HEK293T (cell line): ENCODE measurements at regions not wholly inside any gene's neighbourhood (a gene's known extent, or its start where the extent isn't known, plus 50 kb on each side); places are given as distances from the start of the nearest gene placed in this dataset.

Source experiments
- CTCF ChIA-PET: fragments of 350-600 bp; formaldehyde crosslinking; extraction: SDS; loops from one replicate; lab custom pipeline; 2021; ENCODE audit warnings: antibody characterized with exemption, inconsistent platforms; lab: Yijun Ruan, JAX
- POLR2A ChIA-PET: fragments of 350-600 bp; formaldehyde crosslinking; extraction: SDS; loops from one replicate; lab custom pipeline; 2020; ENCODE audit warnings: antibody characterized with exemption, inconsistent platforms; lab: Yijun Ruan, JAX
- DNase-seq: peaks from one replicate; pipeline ENCODE4 v3.0.0; 2012; ENCODE audit warnings: mixed read lengths; ENCODE audit errors: extremely low spot score
- ARNT ChIP-seq: fragments of 450-650 bp; IDR thresholded peaks from 2 replicates; pipeline ENCODE4 v1.6.1; 2017; ENCODE audit warnings: mild to moderate bottlenecking
- BHLHE40 ChIP-seq: fragments of 450-650 bp; IDR thresholded peaks from 2 replicates; pipeline ENCODE4 v1.6.1; 2016; ENCODE audit warnings: mild to moderate bottlenecking, moderate library complexity, borderline replicate concordance
- CTBP1 ChIP-seq: fragments of 450-650 bp; IDR thresholded peaks from 2 replicates; pipeline ENCODE4 v1.6.1; 2016; ENCODE audit warnings: borderline replicate concordance
- ELF4 ChIP-seq: fragments of 450-650 bp; IDR thresholded peaks from 2 replicates; pipeline ENCODE4 v1.6.1; 2017; ENCODE audit warnings: antibody characterized with exemption
- FOXA1 ChIP-seq: fragments of 450-650 bp; IDR thresholded peaks from 2 replicates; pipeline ENCODE4 v1.6.1; 2016; ENCODE audit warnings: mild to moderate bottlenecking
- FOXK2 ChIP-seq: fragments of 450-650 bp; IDR thresholded peaks from 2 replicates; pipeline ENCODE4 v1.6.1; 2016; ENCODE audit warnings: mild to moderate bottlenecking
- FOXM1 ChIP-seq: fragments of 450-650 bp; IDR thresholded peaks from 2 replicates; pipeline ENCODE4 v1.6.1; 2017; ENCODE audit warnings: mild to moderate bottlenecking, borderline replicate concordance
- HDGF ChIP-seq: fragments of 450-650 bp; IDR thresholded peaks from 2 replicates; pipeline ENCODE4 v1.6.1; 2017; ENCODE audit warnings: antibody characterized with exemption, borderline replicate concordance
- L3MBTL2 ChIP-seq: fragments of 450-650 bp; conservative IDR thresholded peaks from 2 replicates; pipeline ENCODE4 v1.6.1; 2016; ENCODE audit warnings: mild to moderate bottlenecking
- LEF1 ChIP-seq: fragments of 450-650 bp; IDR thresholded peaks from 2 replicates; pipeline ENCODE4 v1.6.1; 2017; ENCODE audit warnings: mild to moderate bottlenecking, borderline replicate concordance
- NFRKB ChIP-seq: fragments of 450-650 bp; IDR thresholded peaks from 2 replicates; pipeline ENCODE4 v1.6.1; 2016; ENCODE audit warnings: mild to moderate bottlenecking, moderate library complexity
- SP1 ChIP-seq: fragments of 450-650 bp; IDR thresholded peaks from 2 replicates; pipeline ENCODE4 v1.6.1; 2017
- SUZ12 ChIP-seq: fragments of 450-650 bp; IDR thresholded peaks from 2 replicates; pipeline ENCODE4 v1.6.1; 2016; ENCODE audit warnings: mild to moderate bottlenecking
- TARDBP ChIP-seq: fragments of 450-650 bp; IDR thresholded peaks from 2 replicates; pipeline ENCODE4 v1.6.1; 2016
- ZNF384 ChIP-seq: fragments of 450-650 bp; IDR thresholded peaks from 2 replicates; pipeline ENCODE4 v1.6.1; 2016
- TF ChIP-seq, protein P1 (sequence below): fragments of 450-650 bp; IDR thresholded peaks from 2 replicates; pipeline ENCODE4 v1.6.1; 2016

DNA sequence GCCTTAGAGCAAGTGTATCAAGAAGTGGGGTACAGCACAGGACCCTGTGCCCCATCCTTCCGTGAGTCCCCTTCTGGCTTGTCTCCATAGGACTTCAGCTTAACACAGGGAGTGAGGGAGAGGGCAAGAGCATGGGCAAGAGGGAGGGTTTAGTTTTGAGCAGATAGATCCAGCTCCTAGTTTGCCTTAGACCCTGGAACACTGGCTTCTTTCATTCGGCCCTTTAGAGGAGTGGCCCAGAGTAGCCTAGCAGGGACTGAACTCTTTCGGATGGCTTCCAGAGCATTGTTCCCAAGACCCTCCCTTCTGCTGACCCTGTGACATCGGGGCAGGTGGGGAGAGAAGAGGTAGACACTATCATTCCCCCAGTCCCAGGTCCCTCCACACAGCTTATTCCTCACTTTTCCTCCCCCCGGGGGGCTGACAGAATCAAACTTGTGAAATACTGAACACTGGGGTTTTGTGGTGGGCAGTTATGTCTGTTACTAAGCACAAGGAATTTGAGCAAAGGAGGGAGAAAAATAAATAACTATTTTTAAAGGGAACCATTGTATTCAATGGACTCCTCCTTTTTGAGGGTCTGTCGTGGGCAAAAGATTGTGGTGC, 289.6 kb upstream of the C2CD4B start:
- CTCF ChIA-PET, result no interaction called here
- POLR2A ChIA-PET, result no interaction called here
- TF ChIP-seq BHLHE40, result no peak
- no peak for TF ChIP-seq ZNF384
- no peak for TF ChIP-seq FOXM1
- no peak for TF ChIP-seq CTBP1
- no peak for TF ChIP-seq ARNT
- no peak for TF ChIP-seq L3MBTL2
- no peak for TF ChIP-seq HDGF
- TF ChIP-seq SUZ12, result no peak
- no peak for TF ChIP-seq TARDBP
- TF ChIP-seq LEF1, result no peak
- TF ChIP-seq FOXA1, result no peak
- TF ChIP-seq, protein P1, sequence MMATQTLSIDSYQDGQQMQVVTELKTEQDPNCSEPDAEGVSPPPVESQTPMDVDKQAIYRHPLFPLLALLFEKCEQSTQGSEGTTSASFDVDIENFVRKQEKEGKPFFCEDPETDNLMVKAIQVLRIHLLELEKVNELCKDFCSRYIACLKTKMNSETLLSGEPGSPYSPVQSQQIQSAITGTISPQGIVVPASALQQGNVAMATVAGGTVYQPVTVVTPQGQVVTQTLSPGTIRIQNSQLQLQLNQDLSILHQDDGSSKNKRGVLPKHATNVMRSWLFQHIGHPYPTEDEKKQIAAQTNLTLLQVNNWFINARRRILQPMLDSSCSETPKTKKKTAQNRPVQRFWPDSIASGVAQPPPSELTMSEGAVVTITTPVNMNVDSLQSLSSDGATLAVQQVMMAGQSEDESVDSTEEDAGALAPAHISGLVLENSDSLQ, result no peak
- no peak for TF ChIP-seq SP1
- no peak for TF ChIP-seq FOXK2
- no peak for TF ChIP-seq NFRKB
- TF ChIP-seq ELF4, result no peak
- no peak for DNase-seq

DNA sequence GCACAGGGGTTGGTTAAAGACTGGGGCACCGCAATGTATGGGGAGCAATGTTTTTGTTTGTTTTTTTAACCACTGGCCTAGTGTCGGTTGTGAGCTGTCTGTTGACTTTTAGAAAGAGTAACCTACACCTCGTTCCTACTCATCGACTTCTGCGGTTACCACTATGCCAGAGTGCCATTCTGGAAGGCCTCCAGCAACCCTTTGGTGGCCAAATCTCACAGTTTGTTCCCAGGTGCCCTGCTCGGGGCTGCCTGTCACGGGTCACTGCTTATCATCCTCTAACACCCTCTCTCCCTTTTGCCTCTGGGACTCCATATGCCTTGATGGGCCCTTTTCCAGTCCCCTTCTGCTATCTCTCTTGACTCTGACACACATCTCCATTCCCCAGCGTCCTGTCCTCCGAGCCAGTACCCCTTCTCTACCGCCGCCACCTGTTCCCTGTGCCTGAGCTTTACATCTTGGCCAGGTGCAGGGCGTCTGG, 290.4 kb upstream of the C2CD4B start:
- POLR2A ChIA-PET, result no interaction called here
- CTCF ChIA-PET, result no interaction called here
- TF ChIP-seq ELF4 (no peak), FOXM1 (no peak), L3MBTL2 (no peak), ZNF384 (no peak), FOXA1 (no peak), FOXK2 (no peak), NFRKB (no peak), BHLHE40 (no peak), HDGF (no peak), SUZ12 (no peak), LEF1 (no peak), SP1 (no peak), TARDBP (no peak), ARNT (no peak), CTBP1 (no peak)
- TF ChIP-seq, protein P1, result no peak
- DNase-seq, result no peak

DNA sequence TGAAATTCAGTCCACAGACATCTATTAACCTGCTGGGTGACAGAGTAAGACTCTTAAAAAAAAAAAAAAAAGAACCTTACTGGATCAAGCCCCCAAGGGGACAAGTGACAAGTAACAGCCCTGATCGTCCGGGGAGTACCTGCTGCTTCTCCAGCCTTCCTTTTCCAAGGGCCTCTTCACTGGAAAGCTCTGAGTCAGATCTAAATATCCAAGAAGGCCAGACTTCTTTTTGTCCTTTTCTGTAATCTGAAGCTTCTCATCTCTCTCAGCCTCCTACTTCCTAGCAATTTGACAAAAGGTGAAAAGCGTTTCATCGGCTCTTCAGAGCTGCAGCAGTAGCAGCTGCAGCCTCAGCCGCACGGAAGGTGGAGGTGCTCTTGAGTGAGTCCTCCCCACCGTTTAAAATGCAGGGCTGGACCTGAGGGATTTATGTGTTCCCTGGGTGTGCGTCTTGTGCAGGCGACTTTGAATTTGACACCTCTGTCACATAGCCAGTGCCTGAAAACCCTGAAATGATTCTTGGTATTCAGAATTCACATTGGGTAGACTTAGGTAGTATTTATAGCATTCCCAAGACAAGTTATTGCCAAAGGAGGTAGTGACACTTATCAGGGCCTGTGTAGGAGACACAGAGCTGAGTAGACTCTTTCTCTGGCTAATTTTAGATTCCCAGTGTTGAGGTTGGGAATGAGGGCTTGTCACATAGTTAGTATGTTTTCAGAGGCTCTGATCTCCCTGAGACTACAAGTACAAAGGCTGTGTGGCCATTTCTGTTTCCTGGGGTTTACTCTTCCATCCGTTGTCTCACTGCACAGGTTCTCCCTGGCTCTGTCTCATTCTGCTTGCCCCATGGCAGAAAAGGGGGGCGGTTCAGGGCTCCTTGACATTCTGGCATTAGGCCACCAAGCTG, 291.2 kb upstream of the C2CD4B start:
- ChIA-PET CTCF (no interaction called here), POLR2A (no interaction called here)

GRCh38 chr15:62457100-62457499, 292.0 kb upstream of the C2CD4B start:
- TF ChIP-seq ZNF384, result no peak
- DNase-seq, result no peak
- CTCF ChIA-PET, result no interaction called here
- POLR2A ChIA-PET, result no interaction called here

More for the DNA sequence above, 291.2 kb upstream of the C2CD4B start:
- no peak for TF ChIP-seq FOXK2
- no peak for DNase-seq

- DNase-seq, result no peak
- TF ChIP-seq, protein P1, result no peak
- POLR2A ChIA-PET, result no interaction called here
- CTCF ChIA-PET, result no interaction called here
Observed at GRCh38 chr15:62459875-62460274, 294.8 kb upstream of the C2CD4B start.

- TF ChIP-seq SP1, result no peak
- TF ChIP-seq BHLHE40, result no peak
- no peak for TF ChIP-seq LEF1
- no peak for TF ChIP-seq FOXA1
- TF ChIP-seq NFRKB, result no peak
- TF ChIP-seq, protein P1, result no peak
- no peak for TF ChIP-seq ELF4
- no peak for TF ChIP-seq HDGF
- no peak for TF ChIP-seq ZNF384
- no peak for TF ChIP-seq FOXK2
- no peak for TF ChIP-seq CTBP1
- TF ChIP-seq TARDBP, result no peak
- TF ChIP-seq SUZ12, result no peak
- TF ChIP-seq ARNT, result no peak
- TF ChIP-seq L3MBTL2, result no peak
- no peak for TF ChIP-seq FOXM1
- POLR2A ChIA-PET, result no interaction called here
- no peak for DNase-seq
- CTCF ChIA-PET, result no interaction called here
Observed at GRCh38 chr15:62462268-62462667, 297.2 kb upstream of the C2CD4B start.
